ENCODE measurements at regions not wholly inside any gene's neighbourhood (a gene's known extent, or its start where the extent isn't known, plus 50 kb on each side); places are given as distances from the start of the nearest gene placed in this dataset.

DNA sequence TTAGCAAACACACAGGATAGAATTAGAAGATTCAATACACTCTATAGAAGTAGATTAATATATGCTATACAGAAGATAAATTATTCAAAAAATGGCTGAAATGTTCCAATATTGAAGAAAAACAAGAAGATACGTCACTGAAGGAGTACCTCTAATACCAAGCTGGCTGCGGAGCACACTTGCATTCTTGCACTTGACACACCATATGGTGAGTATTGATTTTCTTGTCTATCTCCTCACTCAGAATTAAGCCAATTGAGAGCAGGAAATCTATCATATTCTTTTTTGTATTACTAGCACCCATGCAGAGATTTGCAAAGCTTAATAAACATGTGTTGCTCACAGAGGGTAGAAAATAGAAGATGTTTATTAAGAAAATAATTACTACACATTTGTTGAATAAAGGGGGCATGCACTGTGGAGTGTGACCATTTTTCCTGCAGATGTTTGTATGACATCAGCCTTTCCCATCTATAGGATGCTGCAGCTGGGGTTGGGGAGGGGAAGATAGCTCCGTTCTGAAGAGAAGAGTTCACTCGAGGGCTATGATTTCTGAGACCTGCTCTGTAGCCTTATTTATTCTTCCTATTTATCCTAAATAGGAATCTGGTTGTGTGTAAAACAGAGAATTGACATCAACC, 318.1 kb downstream of the HHIPL2 start:
- CTCF ChIA-PET = no interaction called here
- no peak for TF ChIP-seq FOXM1 (IDR thresholded peaks at IDR 0.05; ENCODE audit: borderline replicate concordance)
- TF ChIP-seq ZNF384 (IDR thresholded peaks at IDR 0.05) = no peak
- TF ChIP-seq BHLHE40 (IDR thresholded peaks at IDR 0.05; ENCODE audit: borderline replicate concordance) = no peak
- TF ChIP-seq CTBP1 (IDR thresholded peaks at IDR 0.05; ENCODE audit: borderline replicate concordance) = no peak
- TF ChIP-seq TARDBP (IDR thresholded peaks at IDR 0.05) = no peak
- TF ChIP-seq, protein P1, sequence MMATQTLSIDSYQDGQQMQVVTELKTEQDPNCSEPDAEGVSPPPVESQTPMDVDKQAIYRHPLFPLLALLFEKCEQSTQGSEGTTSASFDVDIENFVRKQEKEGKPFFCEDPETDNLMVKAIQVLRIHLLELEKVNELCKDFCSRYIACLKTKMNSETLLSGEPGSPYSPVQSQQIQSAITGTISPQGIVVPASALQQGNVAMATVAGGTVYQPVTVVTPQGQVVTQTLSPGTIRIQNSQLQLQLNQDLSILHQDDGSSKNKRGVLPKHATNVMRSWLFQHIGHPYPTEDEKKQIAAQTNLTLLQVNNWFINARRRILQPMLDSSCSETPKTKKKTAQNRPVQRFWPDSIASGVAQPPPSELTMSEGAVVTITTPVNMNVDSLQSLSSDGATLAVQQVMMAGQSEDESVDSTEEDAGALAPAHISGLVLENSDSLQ (IDR thresholded peaks at IDR 0.05) = no peak
- no peak for TF ChIP-seq SP1 (IDR thresholded peaks at IDR 0.05)
- TF ChIP-seq HDGF (IDR thresholded peaks at IDR 0.05; ENCODE audit: borderline replicate concordance) = no peak
- no peak for TF ChIP-seq SUZ12 (IDR thresholded peaks at IDR 0.05)
- TF ChIP-seq ARNT (IDR thresholded peaks at IDR 0.05) = no peak
- no peak for TF ChIP-seq L3MBTL2 (conservative IDR thresholded peaks at IDR 0.05)
- no peak for TF ChIP-seq FOXK2 (IDR thresholded peaks at IDR 0.05)
- TF ChIP-seq ELF4 (IDR thresholded peaks at IDR 0.05) = no peak
- TF ChIP-seq LEF1 (IDR thresholded peaks at IDR 0.05; ENCODE audit: borderline replicate concordance) = no peak
- TF ChIP-seq FOXA1 (IDR thresholded peaks at IDR 0.05) = no peak
- TF ChIP-seq NFRKB (IDR thresholded peaks at IDR 0.05) = no peak
- DNase-seq (ENCODE audit: extremely low spot score) = no peak
- POLR2A ChIA-PET = no interaction called here

DNA sequence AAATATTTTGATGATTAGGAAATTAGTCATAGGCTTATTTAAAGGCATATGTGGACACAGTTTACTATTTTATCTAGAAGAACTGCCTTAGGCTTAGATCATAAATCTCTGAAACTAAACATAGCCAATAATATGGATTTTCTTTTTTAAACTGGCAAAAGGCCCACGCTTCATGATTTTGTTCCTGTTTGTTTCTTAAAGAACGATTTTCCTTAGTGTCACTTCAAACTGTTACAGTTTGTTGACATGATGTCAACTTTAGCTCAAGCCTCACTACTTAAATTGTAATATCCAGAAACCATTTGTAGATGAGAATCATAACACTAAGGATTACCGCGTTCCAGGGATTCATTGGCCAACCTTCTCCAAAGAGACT, 322.6 kb downstream of the HHIPL2 start:
- no peak for TF ChIP-seq ARNT (IDR thresholded peaks at IDR 0.05)
- ChIA-PET CTCF (no interaction called here), POLR2A (no interaction called here)
- DNase-seq (ENCODE audit: extremely low spot score) = no peak

- TF ChIP-seq BHLHE40 (IDR thresholded peaks at IDR 0.05; ENCODE audit: borderline replicate concordance) = no peak
- no peak for TF ChIP-seq ZNF384 (IDR thresholded peaks at IDR 0.05)
- TF ChIP-seq FOXA1 (IDR thresholded peaks at IDR 0.05) = no peak
- DNase-seq (ENCODE audit: extremely low spot score) = no peak
- ChIA-PET CTCF (no interaction called here), POLR2A (no interaction called here)
These were observed 323.1 kb downstream of the HHIPL2 start for GRCh38 chr1:222224636-222225315.

- no peak for TF ChIP-seq FOXA1 (IDR thresholded peaks at IDR 0.05)
- no peak for TF ChIP-seq HDGF (IDR thresholded peaks at IDR 0.05; ENCODE audit: borderline replicate concordance)
- TF ChIP-seq SUZ12 (IDR thresholded peaks at IDR 0.05) = no peak
- TF ChIP-seq BHLHE40 (IDR thresholded peaks at IDR 0.05; ENCODE audit: borderline replicate concordance) = no peak
- TF ChIP-seq ZNF384 (IDR thresholded peaks at IDR 0.05) = no peak
- TF ChIP-seq LEF1 (IDR thresholded peaks at IDR 0.05; ENCODE audit: borderline replicate concordance) = no peak
- no peak for TF ChIP-seq CTBP1 (IDR thresholded peaks at IDR 0.05; ENCODE audit: borderline replicate concordance)
- TF ChIP-seq, protein P1 (IDR thresholded peaks at IDR 0.05) = no peak
- no peak for TF ChIP-seq TARDBP (IDR thresholded peaks at IDR 0.05)
- TF ChIP-seq ELF4 (IDR thresholded peaks at IDR 0.05) = no peak
- TF ChIP-seq SP1 (IDR thresholded peaks at IDR 0.05) = no peak
- no peak for TF ChIP-seq NFRKB (IDR thresholded peaks at IDR 0.05)
- no peak for TF ChIP-seq L3MBTL2 (conservative IDR thresholded peaks at IDR 0.05)
- TF ChIP-seq FOXK2 (IDR thresholded peaks at IDR 0.05) = no peak
- no peak for TF ChIP-seq ARNT (IDR thresholded peaks at IDR 0.05)
- TF ChIP-seq FOXM1 (IDR thresholded peaks at IDR 0.05; ENCODE audit: borderline replicate concordance) = no peak
- CTCF ChIA-PET = no interaction called here
- POLR2A ChIA-PET = no interaction called here
- DNase-seq (ENCODE audit: extremely low spot score) = no peak
These were observed 323.7 kb downstream of the HHIPL2 start for GRCh38 chr1:222224156-222224555.

- POLR2A ChIA-PET = no interaction called here
- CTCF ChIA-PET = no interaction called here
- no peak for TF ChIP-seq SP1 (IDR thresholded peaks at IDR 0.05)
- no peak for TF ChIP-seq BHLHE40 (IDR thresholded peaks at IDR 0.05; ENCODE audit: borderline replicate concordance)
- TF ChIP-seq FOXK2 (IDR thresholded peaks at IDR 0.05) = no peak
- TF ChIP-seq LEF1 (IDR thresholded peaks at IDR 0.05; ENCODE audit: borderline replicate concordance) = no peak
- TF ChIP-seq HDGF (IDR thresholded peaks at IDR 0.05; ENCODE audit: borderline replicate concordance) = no peak
- no peak for DNase-seq (ENCODE audit: extremely low spot score)
These were observed 324.9 kb downstream of the HHIPL2 start for GRCh38 chr1:222223010-222223409.

DNA sequence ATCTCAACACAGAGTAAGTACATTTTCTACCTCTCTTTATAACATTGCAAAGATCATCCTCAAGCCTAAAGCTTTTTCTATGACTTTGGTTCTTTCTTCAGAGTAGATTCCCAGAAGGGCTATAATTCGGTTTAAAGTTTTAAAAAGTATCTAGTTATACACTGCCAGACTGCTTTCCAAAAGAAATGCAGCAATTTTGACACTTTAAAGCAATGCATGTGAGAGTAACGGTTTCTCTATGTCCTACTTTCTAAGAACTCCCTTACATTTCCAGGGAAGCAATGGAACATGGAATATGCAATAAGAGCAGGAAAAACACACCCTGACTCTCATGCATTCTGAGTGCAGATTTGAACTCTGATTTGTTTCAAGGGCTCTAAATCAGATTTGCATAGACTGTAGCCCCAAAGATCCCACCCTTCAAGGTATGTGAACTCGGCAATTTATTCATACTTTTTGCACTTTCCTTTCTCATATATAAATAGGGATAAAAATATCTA, 331.6 kb downstream of the HHIPL2 start:
- CTCF ChIA-PET = no interaction called here
- POLR2A ChIA-PET = no interaction called here

DNA sequence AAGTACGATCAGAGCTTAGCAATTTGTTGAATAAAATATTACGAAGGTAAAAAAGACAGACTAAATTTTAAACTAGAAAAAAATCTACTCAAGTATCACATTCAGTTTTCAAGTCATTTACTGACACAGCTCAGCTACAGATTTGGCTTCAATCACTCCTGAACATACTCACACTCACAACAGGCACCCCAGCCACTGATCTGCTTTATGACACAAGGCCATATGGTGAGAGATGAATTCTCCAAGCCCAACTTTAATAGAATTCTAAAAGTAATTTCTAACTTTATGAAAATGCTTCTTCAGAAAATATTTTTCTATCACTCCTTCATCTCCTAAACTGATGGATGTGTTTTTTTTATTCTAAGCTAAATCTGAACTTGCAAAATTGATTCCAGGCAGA, 337.1 kb downstream of the HHIPL2 start:
- TF ChIP-seq BHLHE40 (IDR thresholded peaks at IDR 0.05; ENCODE audit: borderline replicate concordance) = no peak
- TF ChIP-seq SP1 (IDR thresholded peaks at IDR 0.05) = no peak
- no peak for TF ChIP-seq FOXA1 (IDR thresholded peaks at IDR 0.05)
- no peak for TF ChIP-seq CTBP1 (IDR thresholded peaks at IDR 0.05; ENCODE audit: borderline replicate concordance)
- TF ChIP-seq NFRKB (IDR thresholded peaks at IDR 0.05) = no peak
- TF ChIP-seq TARDBP (IDR thresholded peaks at IDR 0.05) = no peak
- no peak for TF ChIP-seq ARNT (IDR thresholded peaks at IDR 0.05)
- no peak for TF ChIP-seq L3MBTL2 (conservative IDR thresholded peaks at IDR 0.05)
- TF ChIP-seq FOXM1 (IDR thresholded peaks at IDR 0.05; ENCODE audit: borderline replicate concordance) = no peak
- TF ChIP-seq, protein P1 (IDR thresholded peaks at IDR 0.05) = no peak
- no peak for TF ChIP-seq SUZ12 (IDR thresholded peaks at IDR 0.05)
- TF ChIP-seq HDGF (IDR thresholded peaks at IDR 0.05; ENCODE audit: borderline replicate concordance) = no peak
- no peak for TF ChIP-seq LEF1 (IDR thresholded peaks at IDR 0.05; ENCODE audit: borderline replicate concordance)
- TF ChIP-seq ELF4 (IDR thresholded peaks at IDR 0.05) = no peak
- TF ChIP-seq ZNF384 (IDR thresholded peaks at IDR 0.05) = no peak
- no peak for TF ChIP-seq FOXK2 (IDR thresholded peaks at IDR 0.05)
- no peak for DNase-seq (ENCODE audit: extremely low spot score)
- ChIA-PET CTCF (interaction anchor here (1.1 kb wide), 1 partner anchor 244 kb away, joined by 4 read pairs; no protein-coding TSS in a partner anchor), POLR2A (no interaction called here)

More for the DNA sequence above, 331.6 kb downstream of the HHIPL2 start:
- no peak for DNase-seq (ENCODE audit: extremely low spot score)
- TF ChIP-seq ZNF384 (IDR thresholded peaks at IDR 0.05) (no peak), FOXA1 (IDR thresholded peaks at IDR 0.05) (no peak), ARNT (IDR thresholded peaks at IDR 0.05) (no peak), NFRKB (IDR thresholded peaks at IDR 0.05) (no peak), HDGF (IDR thresholded peaks at IDR 0.05; ENCODE audit: borderline replicate concordance) (no peak)
